Neuronal stem cell (in vitro differentiated cells): ENCODE measurements at regions not wholly inside any gene's neighbourhood (a gene's known extent, or its start where the extent isn't known, plus 50 kb on each side); places are given as distances from the start of the nearest gene placed in this dataset.

Source experiments
- DNase-seq: peaks from one replicate; pipeline ENCODE4 v3.0.0-alpha.2; 2013; ENCODE audit warnings: low spot score
- H2AFZ ChIP-seq: one replicate; pipeline ENCODE4 v1.6.1; 2013; ENCODE audit warnings: mild to moderate bottlenecking, low read length, inconsistent platforms
- H2AK5ac ChIP-seq: 2 replicates; pipeline ENCODE4 v1.6.1; 2013; ENCODE audit warnings: low read depth, mild to moderate bottlenecking, inconsistent platforms, low read length, moderate library complexity, mixed read lengths
- H2BK120ac ChIP-seq: 2 replicates; pipeline ENCODE4 v1.6.1; 2013; ENCODE audit warnings: low read depth, mild to moderate bottlenecking, inconsistent platforms, low read length, moderate library complexity, mixed read lengths
- H2BK12ac ChIP-seq: one replicate; pipeline ENCODE4 v1.6.1; 2013; ENCODE audit warnings: low read length, inconsistent platforms
- H2BK15ac ChIP-seq: 2 replicates; pipeline ENCODE4 v1.6.1; 2013; ENCODE audit warnings: mild to moderate bottlenecking, low read length, inconsistent platforms, mixed read lengths
- H2BK5ac ChIP-seq: one replicate; pipeline ENCODE4 v1.6.1; 2013; ENCODE audit warnings: inconsistent platforms, mild to moderate bottlenecking, low read length, moderate library complexity
- H3K14ac ChIP-seq: one replicate; pipeline ENCODE4 v1.6.1; 2013; ENCODE audit warnings: low read length, inconsistent platforms
- H3K18ac ChIP-seq: 2 replicates; pipeline ENCODE4 v1.6.1; 2013; ENCODE audit warnings: low read length, inconsistent platforms
- H3K23ac ChIP-seq: 2 replicates; pipeline ENCODE4 v1.6.1; 2013; ENCODE audit warnings: low read depth, mild to moderate bottlenecking, mixed read lengths, low read length, inconsistent platforms; ENCODE audit not compliant: poor library complexity
- H3K27ac ChIP-seq: replicated peaks from 3 replicates; pipeline ENCODE4 v1.5.1; 2013; ENCODE audit warnings: low read length, inconsistent platforms
- H3K27me3 ChIP-seq, 3 experiments: 2 replicates each; pipeline ENCODE4 v1.6.1; 2013; ENCODE audit warnings: low read length in 3 of 3, mild to moderate bottlenecking in 2 of 3, inconsistent platforms in 1 of 3, low read depth in 1 of 3, mixed read lengths in 1 of 3, moderate library complexity in 1 of 3; ENCODE audit not compliant: control insufficient read depth in 3 of 3, insufficient read depth in 3 of 3
- H3K36me3 ChIP-seq, 2 donors: replicated peaks in 1 of 2; 2 replicates each; pipeline ENCODE4 v1.6.1; 2013; ENCODE audit warnings: low read length in 2 of 2; ENCODE audit not compliant: control insufficient read depth in 2 of 2, insufficient read depth in 2 of 2
- H3K4ac ChIP-seq: 2 replicates; pipeline ENCODE4 v1.6.1; 2013; ENCODE audit warnings: inconsistent platforms, mild to moderate bottlenecking, low read length, moderate library complexity
- H3K4me1 ChIP-seq, 2 donors: 1 replicate in 1 of 2; 2 replicates in 1 of 2; pipeline ENCODE4 v1.6.1; 2013; ENCODE audit warnings: low read length in 2 of 2, low read depth in 1 of 2; ENCODE audit not compliant: control insufficient read depth in 2 of 2, insufficient read depth in 1 of 2
- H3K4me2 ChIP-seq: one replicate; pipeline ENCODE4 v1.6.1; 2013; ENCODE audit warnings: mild to moderate bottlenecking, low read length, inconsistent platforms; ENCODE audit not compliant: insufficient read depth, poor library complexity, severe bottlenecking
- H3K4me3 ChIP-seq, 2 donors: 2 replicates each; pipeline ENCODE4 v1.5.1; 2013; ENCODE audit warnings: low read length in 2 of 2, mild to moderate bottlenecking in 2 of 2, inconsistent platforms in 1 of 2, moderate library complexity in 1 of 2
- H3K79me1 ChIP-seq: one replicate; pipeline ENCODE4 v1.6.1; 2013; ENCODE audit warnings: low read depth, mild to moderate bottlenecking, inconsistent platforms, low read length, moderate library complexity
- H3K9ac ChIP-seq: one replicate; pipeline ENCODE4 v1.6.1; 2013; ENCODE audit warnings: mild to moderate bottlenecking, low read depth, low read length, inconsistent platforms; ENCODE audit not compliant: poor library complexity
- H3K9me3 ChIP-seq, 2 donors: replicated peaks in 1 of 2; 2 replicates each; pipeline versions ENCODE3 to v1.6.1; 2013; ENCODE audit warnings: low read length in 2 of 2, mild to moderate bottlenecking in 2 of 2, inconsistent platforms in 1 of 2, low read depth in 1 of 2, mixed read lengths in 1 of 2, moderate library complexity in 1 of 2; ENCODE audit not compliant: control insufficient read depth in 2 of 2, insufficient read depth in 1 of 2
- H4K8ac ChIP-seq: one replicate; pipeline ENCODE4 v1.6.1; 2013; ENCODE audit warnings: low read depth, mild to moderate bottlenecking, inconsistent platforms, low read length, moderate library complexity
- H4K91ac ChIP-seq: one replicate; pipeline ENCODE4 v1.6.1; 2013; ENCODE audit warnings: low read length, low read depth, mild to moderate bottlenecking, inconsistent platforms; ENCODE audit not compliant: poor library complexity
- WGBS, 2 donors: extraction: QIAGEN DNeasy Blood & Tissue Kit; methylation state at CpG; one replicate each; pipeline ENCODE4 v1.1.7; 2013; ENCODE audit warnings: missing lambda C conversion rate in 2 of 2, mixed read lengths in 1 of 2; ENCODE audit not compliant: insufficient read length in 2 of 2, insufficient replicate concordance in 1 of 2; ENCODE audit errors: extremely low coverage in 2 of 2; 5-methylcytosine and 5-hydroxymethylcytosine counted together

GRCh38 chrX:45347877-45348276 lies 147.2 kb upstream of the DIPK2B start:
- no peak overlapping the region for H2AFZ ChIP-seq
- no peak overlapping the region for H4K8ac ChIP-seq
- no peaks in the 10 kb centered on the region for H3K27me3 ChIP-seq
- H3K27ac ChIP-seq: no peak overlapping the region
- DNase-seq: no peak
- H3K4me3 ChIP-seq: no peak overlapping the region
- H3K36me3 ChIP-seq: no peaks in the 10 kb centered on the region
- no peak overlapping the region for H3K9ac ChIP-seq
- H3K79me1 ChIP-seq: no peaks in the 10 kb centered on the region
- no peak overlapping the region for H2BK15ac ChIP-seq
- no peak overlapping the region for H2AK5ac ChIP-seq
- no peak overlapping the region for H3K23ac ChIP-seq
- H3K14ac ChIP-seq: no peak overlapping the region
- no peak overlapping the region for H2BK12ac ChIP-seq
- H3K9me3 ChIP-seq: no peaks in the 10 kb centered on the region
- no peak overlapping the region for H2BK5ac ChIP-seq
- H3K4ac ChIP-seq: no peak overlapping the region
- H4K91ac ChIP-seq: no peak overlapping the region
- no peaks in the 10 kb centered on the region for H3K4me1 ChIP-seq
- no peak overlapping the region for H3K18ac ChIP-seq
- no peak overlapping the region for H2BK120ac ChIP-seq
- no peak overlapping the region for H3K4me2 ChIP-seq

GRCh38 chrX:45344594-45344993 lies 143.9 kb upstream of the DIPK2B start:
- no peak overlapping the region for H3K27ac ChIP-seq
- no peak overlapping the region for H3K4me3 ChIP-seq
- no peak overlapping the region for H2BK120ac ChIP-seq
- no peaks in the 10 kb centered on the region for H3K9me3 ChIP-seq
- no peak overlapping the region for H4K91ac ChIP-seq
- H3K36me3 ChIP-seq: no peaks in the 10 kb centered on the region
- H2AFZ ChIP-seq: no peak overlapping the region
- no peak overlapping the region for H3K18ac ChIP-seq
- no peak overlapping the region for H3K14ac ChIP-seq
- H3K9ac ChIP-seq: no peak overlapping the region
- no peak overlapping the region for H2BK15ac ChIP-seq
- H3K4me1 ChIP-seq: no peaks in the 10 kb centered on the region
- no peak for DNase-seq
- no peak overlapping the region for H2BK5ac ChIP-seq
- H2BK12ac ChIP-seq: no peak overlapping the region
- H3K4ac ChIP-seq: no peak overlapping the region
- no peak overlapping the region for H3K23ac ChIP-seq
- H4K8ac ChIP-seq: no peak overlapping the region
- H2AK5ac ChIP-seq: no peak overlapping the region
- no peaks in the 10 kb centered on the region for H3K27me3 ChIP-seq
- no CpG with 5 or more reads among the region's 2 CpGs for WGBS, 2 donors
- H3K4me2 ChIP-seq: no peak overlapping the region
- H3K79me1 ChIP-seq: no peaks in the 10 kb centered on the region

GRCh38 chrX:45329217-45329616 lies 128.5 kb upstream of the DIPK2B start:
- Histone ChIP-seq H3K9me3 (no peaks in the 10 kb centered on the region), H3K79me1 (no peaks in the 10 kb centered on the region), H2BK15ac (no peak overlapping the region), H2BK120ac (no peak overlapping the region), H3K9ac (no peak overlapping the region), H3K23ac (no peak overlapping the region), H3K4me3 (no peak overlapping the region), H3K27ac (no peak overlapping the region), H2BK12ac (no peak overlapping the region), H3K36me3 (no peaks in the 10 kb centered on the region), H2AK5ac (no peak overlapping the region), H3K14ac (no peak overlapping the region), H2BK5ac (no peak overlapping the region), H3K4me1 (no peaks in the 10 kb centered on the region), H3K27me3 (no peaks in the 10 kb centered on the region), H4K91ac (no peak overlapping the region), H3K18ac (no peak overlapping the region), H4K8ac (no peak overlapping the region), H2AFZ (no peak overlapping the region), H3K4me2 (no peak overlapping the region), H3K4ac (no peak overlapping the region)
- DNase-seq: no peak
- no CpG with 5 or more reads among the region's 1 CpG for WGBS, 2 donors

- H3K23ac ChIP-seq: no peak overlapping the region
- H2BK120ac ChIP-seq: no peak overlapping the region
- no peak overlapping the region for H2AFZ ChIP-seq
- no peaks in the 10 kb centered on the region for H3K36me3 ChIP-seq
- H3K14ac ChIP-seq: no peak overlapping the region
- no peak overlapping the region for H3K4me2 ChIP-seq
- H3K4ac ChIP-seq: no peak overlapping the region
- no peaks in the 10 kb centered on the region for H3K27me3 ChIP-seq
- no peak overlapping the region for H3K27ac ChIP-seq
- no peaks in the 10 kb centered on the region for H3K4me1 ChIP-seq
- no peak overlapping the region for H4K91ac ChIP-seq
- H3K18ac ChIP-seq: no peak overlapping the region
- no peak overlapping the region for H4K8ac ChIP-seq
- H2BK5ac ChIP-seq: no peak overlapping the region
- no peaks in the 10 kb centered on the region for H3K79me1 ChIP-seq
- H3K4me3 ChIP-seq: no peak overlapping the region
- H2AK5ac ChIP-seq: no peak overlapping the region
- H3K9ac ChIP-seq: no peak overlapping the region
- no peak overlapping the region for H2BK15ac ChIP-seq
- DNase-seq: no peak
- no peak overlapping the region for H2BK12ac ChIP-seq
- no CpG with 5 or more reads among the region's 3 CpGs for WGBS, 2 donors
- no peaks in the 10 kb centered on the region for H3K9me3 ChIP-seq
These were observed 124.3 kb upstream of the DIPK2B start for GRCh38 chrX:45324941-45325340.
